ENCODE measurements at regions not wholly inside any gene's neighbourhood (a gene's known extent, or its start where the extent isn't known, plus 50 kb on each side); places are given as distances from the start of the nearest gene placed in this dataset.

DNA sequence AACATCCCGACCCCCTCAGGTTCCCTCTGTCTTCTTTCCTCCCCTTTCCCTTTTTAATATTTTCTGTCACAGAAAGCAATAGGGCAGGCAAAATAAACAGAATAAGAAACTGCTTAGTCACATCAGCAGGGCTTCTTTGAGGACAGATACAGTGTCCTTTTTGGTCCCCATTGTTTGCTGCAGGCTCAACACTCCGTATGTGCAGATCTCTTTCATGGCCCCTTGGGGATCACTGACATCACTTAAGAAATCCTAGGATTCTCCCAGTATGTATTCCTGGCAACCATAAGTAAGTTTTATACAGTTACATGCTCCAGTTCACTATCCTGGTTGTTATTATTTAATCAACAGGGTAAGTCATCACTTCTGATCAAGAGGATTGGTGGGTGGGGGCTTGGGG, 448.0 kb downstream of the NKX6-1 start:
- H4K20me1 ChIP-seq (replicated peaks; ENCODE audit: control insufficient read depth, extremely low read depth, insufficient read depth, low read length), result no peaks in the 10 kb centered on the region
- H2AFZ ChIP-seq (ENCODE audit: low read depth, low read length), result no peak overlapping the region
- TF ChIP-seq FOS (IDR thresholded peaks at IDR 0.05; ENCODE audit: borderline replicate concordance, insufficient read depth, low read length) (no peak), POLR2A (IDR thresholded peaks at IDR 0.05; ENCODE audit: low read depth, low read length) (no peak), EZH2 (IDR thresholded peaks at IDR 0.05; ENCODE audit: borderline replicate concordance, low read depth, low read length, severe bottlenecking) (no peak), GATA2 (IDR thresholded peaks at IDR 0.05; ENCODE audit: insufficient read depth, insufficient read length, low read depth, low read length) (no peak), JUN (IDR thresholded peaks at IDR 0.05; ENCODE audit: borderline replicate concordance, insufficient read depth, insufficient read length, low read depth) (no peak), MYC (IDR thresholded peaks at IDR 0.05; ENCODE audit: low read depth, low read length) (no peak), POLR2AphosphoS5 (IDR thresholded peaks at IDR 0.05; ENCODE audit: insufficient read depth, low read depth, low read length) (no peak)
- TF ChIP-seq, protein P1, sequence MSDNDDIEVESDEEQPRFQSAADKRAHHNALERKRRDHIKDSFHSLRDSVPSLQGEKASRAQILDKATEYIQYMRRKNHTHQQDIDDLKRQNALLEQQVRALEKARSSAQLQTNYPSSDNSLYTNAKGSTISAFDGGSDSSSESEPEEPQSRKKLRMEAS (IDR thresholded peaks at IDR 0.05; ENCODE audit: insufficient read depth, insufficient read length), result no peak
- TF ChIP-seq, protein P2, sequence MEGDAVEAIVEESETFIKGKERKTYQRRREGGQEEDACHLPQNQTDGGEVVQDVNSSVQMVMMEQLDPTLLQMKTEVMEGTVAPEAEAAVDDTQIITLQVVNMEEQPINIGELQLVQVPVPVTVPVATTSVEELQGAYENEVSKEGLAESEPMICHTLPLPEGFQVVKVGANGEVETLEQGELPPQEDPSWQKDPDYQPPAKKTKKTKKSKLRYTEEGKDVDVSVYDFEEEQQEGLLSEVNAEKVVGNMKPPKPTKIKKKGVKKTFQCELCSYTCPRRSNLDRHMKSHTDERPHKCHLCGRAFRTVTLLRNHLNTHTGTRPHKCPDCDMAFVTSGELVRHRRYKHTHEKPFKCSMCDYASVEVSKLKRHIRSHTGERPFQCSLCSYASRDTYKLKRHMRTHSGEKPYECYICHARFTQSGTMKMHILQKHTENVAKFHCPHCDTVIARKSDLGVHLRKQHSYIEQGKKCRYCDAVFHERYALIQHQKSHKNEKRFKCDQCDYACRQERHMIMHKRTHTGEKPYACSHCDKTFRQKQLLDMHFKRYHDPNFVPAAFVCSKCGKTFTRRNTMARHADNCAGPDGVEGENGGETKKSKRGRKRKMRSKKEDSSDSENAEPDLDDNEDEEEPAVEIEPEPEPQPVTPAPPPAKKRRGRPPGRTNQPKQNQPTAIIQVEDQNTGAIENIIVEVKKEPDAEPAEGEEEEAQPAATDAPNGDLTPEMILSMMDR (IDR thresholded peaks at IDR 0.05; ENCODE audit: extremely low read depth in 1 of 2, insufficient read depth in 1 of 2, low read depth in 1 of 2, low read length in 2 of 2), result no peak
- intact Hi-C loops (cut with micrococcal nuclease), result no loop called here
- no peak overlapping the region for H3K27ac ChIP-seq (ENCODE audit: insufficient read depth, low read depth, low read length)
- ChIA-PET POLR2A (no interaction called here), CTCF (no interaction called here)
- H3K9ac ChIP-seq (replicated peaks; ENCODE audit: extremely low read depth, insufficient read depth, low read length), result no peak overlapping the region
- H3K4me3 ChIP-seq (replicated peaks in 1 of 3; ENCODE audit: insufficient read depth in 1 of 3, low read depth in 1 of 3, low read length in 3 of 3), result no peak overlapping the region
- H3K9me3 ChIP-seq (replicated peaks; ENCODE audit: control insufficient read depth, insufficient read depth, low read length), result no peaks in the 10 kb centered on the region
- no TSS peak for BruUV-seq (replicated peaks)
- H3K36me3 ChIP-seq (ENCODE audit: control insufficient read depth in 2 of 2, extremely low read depth in 1 of 2, insufficient read depth in 2 of 2, low read length in 2 of 2), result no peaks in the 10 kb centered on the region
- FAIRE-seq, result no peak
- dilution Hi-C loops (cut with MboI; ENCODE audit: extremely low pct_ligation_motif_present, low sequenced_read_pairs), result no loop called here
- H3K4me2 ChIP-seq (ENCODE audit: insufficient read depth, low read length), result no peak overlapping the region
- no peaks in the 10 kb centered on the region for H3K4me1 ChIP-seq (ENCODE audit: control insufficient read depth, extremely low read depth, insufficient read depth, low read length)
- no peaks in the 10 kb centered on the region for H3K27me3 ChIP-seq (ENCODE audit: control insufficient read depth in 2 of 2, insufficient read depth in 2 of 2, low read length in 2 of 2)
- DNase-seq (ENCODE audit: low read depth, low spot score), result no peak
- no peaks in the 10 kb centered on the region for H3K79me2 ChIP-seq (ENCODE audit: control insufficient read depth, insufficient read depth, low read length)
- no peaks in the 10 kb centered on the region for H3K9me1 ChIP-seq (replicated peaks; ENCODE audit: control insufficient read depth, extremely low read depth, insufficient read depth, low read length)
